Limb (tissue), 2 donors: ENCODE measurements at regions not wholly inside any gene's neighbourhood (a gene's known extent, or its start where the extent isn't known, plus 50 kb on each side); places are given as distances from the start of the nearest gene placed in this dataset.

Source experiments
- DNase-seq, 2 donors: peaks; one replicate each; pipeline ENCODE4 v3.0.0-alpha.2; 2016; ENCODE audit errors: extremely low spot score in 2 of 2

DNA sequence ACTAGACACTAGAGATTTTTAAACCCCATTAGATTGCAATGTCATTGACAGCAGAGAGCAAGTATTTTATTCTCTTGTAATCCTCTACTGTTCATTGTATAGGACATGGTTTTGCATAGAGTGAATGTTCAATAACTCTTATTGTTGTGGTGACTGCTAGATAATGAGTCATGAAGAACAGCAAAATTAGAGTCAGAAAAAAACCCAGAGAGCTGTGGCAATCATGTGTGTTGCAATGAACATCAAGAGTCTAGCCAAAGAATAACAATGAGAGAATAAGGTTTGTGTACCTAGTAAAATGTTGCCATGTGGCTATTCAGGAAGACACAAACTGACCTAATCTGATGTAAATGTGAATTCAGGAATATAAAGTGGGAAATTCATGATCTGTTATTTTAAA lies 684.0 kb downstream of the DSC3 start:
- DNase-seq = no peak

DNA sequence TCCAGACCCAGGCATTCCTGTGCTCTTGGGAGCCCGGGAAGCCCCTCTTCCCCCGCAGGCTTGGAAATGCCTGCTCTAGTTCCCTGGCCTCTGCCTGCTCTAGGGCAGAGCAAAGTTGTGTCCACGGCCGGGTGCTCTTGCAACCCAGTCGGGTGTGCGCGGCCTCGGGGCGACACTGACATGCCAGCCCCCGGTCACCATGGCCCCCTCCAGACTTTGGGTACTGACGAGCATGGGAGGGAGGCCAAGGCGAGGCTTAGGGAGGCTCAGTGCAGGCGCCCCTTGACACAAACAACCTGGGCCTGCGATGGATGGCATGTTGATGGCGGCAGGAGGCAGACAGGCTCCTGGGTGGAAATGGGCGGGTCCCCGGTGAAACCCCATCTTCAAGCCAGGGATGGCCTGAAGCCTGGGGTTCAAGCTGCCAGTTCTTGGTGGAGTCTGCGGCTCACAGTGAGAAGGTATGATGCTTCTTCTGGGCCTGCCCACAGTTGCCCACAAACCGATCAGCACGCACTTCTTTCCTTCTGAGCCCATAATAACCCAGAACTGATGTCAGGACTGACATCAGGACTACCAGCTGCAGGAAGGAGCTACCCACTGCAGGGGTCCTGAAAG lies 689.9 kb downstream of the DSC3 start:
- no peak for DNase-seq

DNA sequence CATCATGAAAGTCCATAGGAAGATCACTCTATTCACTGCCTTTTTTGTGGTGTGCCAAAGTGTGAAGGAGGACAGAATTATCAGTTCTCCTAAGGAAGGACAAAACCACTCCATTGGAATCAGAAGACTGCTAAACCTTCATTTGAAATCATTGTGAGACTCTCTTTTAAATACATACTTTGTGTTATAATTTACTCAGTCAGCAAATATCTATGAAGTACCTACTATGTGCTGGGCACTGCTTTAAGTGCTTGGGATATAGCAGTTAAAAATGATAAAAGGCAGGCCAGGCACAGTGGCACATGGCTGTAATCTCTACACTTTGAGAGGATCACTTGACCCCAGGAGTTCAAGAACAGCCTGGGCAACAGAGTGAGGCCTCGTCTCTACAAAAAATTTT lies 692.3 kb downstream of the DSC3 start:
- no peak for DNase-seq

DNA sequence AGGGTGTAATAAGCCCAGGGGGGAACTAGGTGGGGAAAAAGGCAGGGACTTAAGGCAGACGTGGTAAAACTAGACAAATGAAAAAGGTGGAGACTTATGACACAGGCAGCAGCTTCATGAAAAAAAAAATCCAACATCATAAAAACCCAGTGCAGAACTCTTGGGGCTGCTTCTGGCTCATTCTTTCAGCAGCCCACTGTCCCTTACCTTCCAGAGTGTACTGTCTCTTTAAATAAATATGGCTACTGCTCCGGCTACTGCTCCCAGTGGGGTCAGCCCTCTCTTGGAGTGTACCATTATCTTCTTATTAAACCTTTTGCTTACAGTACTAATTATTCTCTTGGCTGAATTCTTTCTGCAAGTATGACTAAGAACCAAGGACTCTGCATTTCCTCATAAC lies 699.5 kb downstream of the DSC3 start:
- DNase-seq = no peak

DNA sequence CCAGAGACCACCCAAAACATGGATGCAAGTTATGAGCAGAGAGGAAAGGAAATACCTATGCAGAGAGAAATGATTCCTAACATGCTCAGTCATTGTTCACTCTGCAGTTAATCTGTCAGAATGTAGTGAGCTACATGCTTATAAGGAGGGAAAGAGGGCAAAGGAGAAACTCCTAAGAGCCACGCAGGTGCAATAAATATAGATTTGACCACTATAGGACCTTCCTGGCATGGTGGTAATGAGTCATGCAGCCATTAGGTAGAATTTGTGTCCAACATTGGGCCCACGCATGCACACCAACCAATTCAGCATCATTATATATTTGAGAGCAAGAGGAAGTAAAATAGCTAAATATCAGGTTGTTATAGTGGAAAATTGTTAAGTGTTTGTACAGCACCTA lies 699.9 kb downstream of the DSC3 start:
- no peak for DNase-seq

DNA sequence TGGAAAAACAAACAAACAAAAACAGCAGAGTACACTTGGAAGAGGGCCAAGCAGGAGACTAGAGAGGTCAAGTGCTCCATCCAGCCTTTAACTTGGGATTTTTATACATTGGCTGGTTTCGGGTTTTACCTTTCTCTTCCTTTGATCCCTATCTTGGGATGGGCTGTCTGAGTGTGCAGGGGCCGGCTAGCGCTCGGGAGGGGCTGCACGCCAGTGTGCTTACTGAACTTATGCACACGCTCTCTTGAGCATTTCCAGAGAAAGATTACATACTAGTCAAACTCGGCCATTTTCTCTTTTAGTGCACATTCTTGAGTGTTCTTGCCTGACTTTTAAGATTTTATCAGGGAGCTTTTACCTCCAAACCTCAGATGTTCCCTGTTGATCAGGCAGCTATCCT lies 707.8 kb downstream of the DSC3 start:
- DNase-seq = no peak

DNA sequence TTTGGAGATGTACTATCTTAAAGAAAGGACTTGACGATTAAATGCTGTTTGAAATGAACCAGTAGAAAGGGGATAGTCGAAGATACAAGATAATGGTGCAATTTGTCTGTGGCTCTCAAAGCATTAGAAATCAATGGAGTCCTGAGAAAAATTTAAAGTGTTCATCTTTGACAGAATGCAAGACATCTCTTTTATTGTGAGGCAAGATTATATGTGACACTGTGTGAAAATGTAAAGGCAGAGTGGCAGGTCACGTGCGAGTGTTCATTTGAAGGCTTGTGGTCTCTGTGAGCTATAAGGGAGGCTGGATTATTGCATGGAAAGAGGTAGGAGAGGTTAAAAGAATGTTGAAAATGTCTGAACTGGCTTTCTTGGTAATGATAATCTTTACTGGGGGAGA lies 709.2 kb downstream of the DSC3 start:
- no peak for DNase-seq

DNA sequence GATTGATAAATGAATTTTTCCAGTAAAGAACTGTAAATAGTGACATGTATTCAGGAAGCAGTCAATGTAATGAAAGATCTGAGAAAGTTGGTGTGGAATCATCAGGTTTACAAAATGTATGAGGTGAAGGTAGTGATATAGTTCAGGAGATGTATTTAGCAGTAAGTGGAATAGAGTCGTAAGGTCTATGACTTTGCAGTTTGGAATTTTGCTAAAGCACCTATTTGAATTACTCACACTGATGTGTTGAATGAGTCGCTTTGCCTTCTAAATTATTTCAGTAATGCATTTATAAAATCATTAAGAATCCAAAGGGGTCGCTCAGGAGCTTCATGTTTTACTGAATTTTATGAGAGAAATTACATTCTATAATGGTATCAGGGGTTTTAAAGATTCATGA lies 713.7 kb downstream of the DSC3 start:
- no peak for DNase-seq

DNA sequence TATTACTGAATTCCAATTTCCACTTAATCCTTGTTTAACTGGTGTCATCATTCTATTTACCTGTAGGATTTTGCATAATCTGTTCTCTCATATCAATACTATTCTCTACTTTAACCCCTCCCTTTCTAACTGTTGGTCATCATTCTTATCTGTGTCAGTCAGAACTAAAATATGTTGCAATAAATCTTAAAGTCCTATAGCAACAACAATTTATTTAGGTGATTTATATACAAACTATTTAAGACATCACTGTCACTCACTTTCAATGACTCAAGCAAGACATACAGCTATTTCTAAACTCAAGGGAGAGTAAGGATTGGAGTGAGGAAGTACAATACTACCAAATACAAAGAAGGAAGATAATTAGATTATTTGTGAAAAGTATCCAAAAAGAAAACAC lies 740.4 kb downstream of the DSC3 start:
- no peak for DNase-seq

DNA sequence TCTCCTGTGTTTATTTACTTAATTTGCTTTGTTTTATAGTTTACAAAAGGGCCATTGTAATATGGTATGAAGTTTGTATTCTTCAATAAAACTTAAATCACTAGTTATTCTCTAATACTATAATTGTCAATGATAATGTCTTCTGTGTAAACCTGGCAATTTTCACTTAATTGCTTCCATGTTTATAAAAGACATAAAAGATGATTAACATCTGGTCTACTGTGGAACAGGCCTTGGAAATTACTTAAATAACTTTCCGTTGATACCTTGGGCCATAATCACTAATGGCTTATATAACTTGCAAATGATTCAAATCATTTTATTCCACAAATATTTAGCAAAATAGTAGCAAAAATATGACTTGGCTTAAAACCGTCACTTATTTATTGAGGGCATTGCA lies 743.8 kb downstream of the DSC3 start:
- no peak for DNase-seq

DNA sequence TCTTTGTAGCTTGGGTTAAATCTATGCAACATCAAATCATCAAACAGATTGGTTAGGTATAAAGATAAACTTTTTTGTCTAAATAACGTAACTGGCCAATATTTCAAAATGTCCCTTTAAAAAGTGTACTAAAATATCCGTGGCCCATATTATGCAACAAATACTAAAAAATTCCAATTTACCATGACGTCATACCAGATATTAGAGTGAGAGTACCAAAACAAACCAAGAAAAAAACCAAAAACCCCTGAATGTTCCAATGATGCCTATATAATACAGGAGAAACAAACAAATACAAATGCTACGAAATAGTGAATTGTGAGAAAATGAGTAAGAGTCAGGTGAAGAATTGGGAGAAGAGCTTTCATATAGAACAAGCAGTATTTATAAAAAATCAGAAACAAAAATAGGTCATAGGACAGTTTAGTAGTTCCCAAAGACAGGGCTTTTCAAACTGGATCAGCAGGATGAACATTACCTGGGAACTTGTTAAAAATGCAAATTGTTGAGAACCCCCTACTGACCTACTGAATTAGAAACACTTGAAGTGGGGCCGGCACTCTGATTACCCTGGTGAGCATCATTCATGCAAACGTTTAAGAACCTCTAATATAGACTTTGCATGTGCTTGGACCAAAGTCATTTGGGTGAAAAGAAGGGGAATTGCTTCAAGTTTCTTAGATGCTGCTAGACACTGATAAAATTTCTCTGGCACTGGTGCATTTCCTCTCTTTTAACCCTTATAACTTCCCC lies 753.7 kb downstream of the DSC3 start:
- DNase-seq = no peak

DNA sequence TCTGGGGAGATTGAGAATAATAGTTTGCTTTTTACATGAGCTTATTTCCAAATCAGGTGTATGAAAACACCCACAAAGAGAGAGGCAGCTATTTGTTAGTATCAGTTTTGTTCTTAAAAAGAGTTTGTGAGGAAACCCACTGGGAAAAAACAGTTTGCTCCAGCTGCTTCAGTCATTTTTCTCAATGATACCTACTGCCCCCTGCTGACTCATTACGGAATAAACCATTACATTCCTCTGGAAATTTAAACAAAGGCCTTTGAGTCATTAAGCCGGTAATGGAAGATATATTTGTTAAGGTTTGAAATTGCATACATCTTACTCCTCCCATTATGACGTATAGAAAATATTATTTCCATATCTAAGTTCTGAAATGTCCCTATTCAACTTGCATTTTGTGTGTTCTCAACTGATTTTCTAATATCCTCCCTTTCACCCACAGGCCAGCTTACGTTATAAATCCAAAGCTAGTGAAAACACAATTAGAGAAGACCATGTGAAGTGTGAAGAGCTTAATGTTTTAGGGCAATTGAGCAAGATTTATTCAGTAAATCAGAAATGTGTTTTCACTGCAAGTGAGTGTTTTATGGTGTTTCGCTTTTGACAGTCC lies 761.6 kb downstream of the DSC3 start:
- peak in 1 of 2 donors; percentile 63 for DNase-seq

DNA sequence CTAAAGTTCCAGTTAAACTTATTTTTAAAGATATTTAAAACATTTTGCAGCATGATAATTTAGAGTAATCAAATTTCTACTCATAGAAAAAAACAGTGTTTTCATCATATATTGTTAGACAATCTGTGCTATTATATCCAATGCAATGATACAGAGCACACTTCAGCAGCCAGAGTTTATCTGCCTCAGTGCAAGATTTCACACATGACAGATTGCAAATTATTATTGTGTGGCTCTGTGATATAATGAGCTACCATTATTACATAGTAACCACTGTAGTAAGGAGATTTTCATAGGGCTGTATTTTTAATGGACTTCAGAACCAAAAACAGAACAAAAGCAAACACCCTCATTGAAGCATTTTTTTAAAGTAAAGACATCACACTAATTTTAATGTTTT lies 762.4 kb downstream of the DSC3 start:
- no peak for DNase-seq

DNA sequence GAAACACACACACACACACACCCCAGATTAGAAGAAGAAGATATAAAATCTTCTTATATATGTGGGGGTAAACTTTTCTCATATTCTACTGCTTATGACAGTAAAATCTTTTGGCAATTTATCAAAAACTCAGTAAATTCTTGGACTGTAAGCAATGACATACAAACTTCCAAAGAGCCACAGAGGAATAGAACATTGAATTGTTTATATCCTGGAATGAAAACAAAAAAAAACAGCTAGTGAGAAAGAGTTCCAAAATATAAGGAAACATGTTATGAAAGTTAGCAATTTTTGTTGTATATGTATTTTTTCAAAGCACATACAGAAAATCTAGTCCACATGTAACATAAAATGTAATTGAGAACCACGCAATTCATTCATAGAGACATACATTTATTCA lies 764.9 kb downstream of the DSC3 start:
- DNase-seq = peak in 1 of 2 donors; percentile 40

DNA sequence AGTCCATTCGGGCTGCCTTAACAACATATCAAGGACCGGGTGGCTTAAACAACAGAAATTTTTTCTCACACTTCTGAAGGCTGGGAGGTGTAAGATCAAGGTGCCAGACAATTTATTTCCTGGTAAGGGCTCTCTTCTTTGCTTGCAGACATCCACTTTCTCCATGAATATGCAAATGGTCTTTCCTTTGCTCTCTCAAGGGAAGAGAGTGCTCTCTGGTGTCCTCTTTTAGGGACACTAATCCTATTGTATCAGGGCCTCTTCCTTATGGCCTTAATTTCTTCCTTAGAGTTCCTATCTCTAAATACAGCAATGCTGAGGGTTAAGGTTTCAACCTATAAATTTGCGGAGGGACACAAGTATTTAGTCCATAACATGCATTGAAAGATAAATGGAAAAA lies 770.8 kb downstream of the DSC3 start:
- DNase-seq = no peak

DNA sequence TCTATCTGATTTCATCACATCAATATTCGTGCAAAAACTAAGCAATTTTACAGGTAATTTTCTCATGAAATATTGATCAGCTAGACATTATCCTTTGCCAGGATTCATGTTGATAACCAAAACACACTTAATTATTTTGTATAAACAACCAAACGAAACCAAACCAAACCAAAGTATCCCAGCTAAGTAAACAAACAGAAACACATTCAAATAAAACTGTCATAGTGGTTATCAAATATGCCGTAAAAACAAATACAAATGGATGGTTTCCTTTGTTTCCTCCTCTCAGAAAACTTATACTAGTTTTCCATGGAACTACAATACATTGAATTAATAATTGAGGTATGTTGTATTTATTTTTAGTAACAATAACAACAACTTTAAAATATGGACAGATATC lies 777.4 kb downstream of the DSC3 start:
- DNase-seq = no peak

DNA sequence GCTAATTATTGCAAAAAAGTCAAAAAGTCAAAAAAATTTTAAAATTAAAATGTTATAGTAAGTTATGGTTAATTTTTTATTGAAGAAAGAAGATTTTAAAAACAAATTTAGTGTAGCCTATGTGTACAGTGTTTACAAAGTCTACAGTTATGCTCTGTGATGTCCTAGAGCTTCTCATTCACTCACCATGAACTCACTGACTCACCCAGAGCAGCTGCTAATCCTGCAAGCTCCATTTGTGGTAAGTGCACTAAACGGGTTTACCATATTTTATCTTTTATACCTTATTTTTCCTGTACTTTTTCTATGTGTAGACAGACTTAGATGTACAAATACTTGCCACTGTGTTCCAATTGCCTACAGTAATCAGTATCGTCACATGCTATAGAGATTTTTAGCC lies 788.2 kb downstream of the DSC3 start:
- DNase-seq = no peak

DNA sequence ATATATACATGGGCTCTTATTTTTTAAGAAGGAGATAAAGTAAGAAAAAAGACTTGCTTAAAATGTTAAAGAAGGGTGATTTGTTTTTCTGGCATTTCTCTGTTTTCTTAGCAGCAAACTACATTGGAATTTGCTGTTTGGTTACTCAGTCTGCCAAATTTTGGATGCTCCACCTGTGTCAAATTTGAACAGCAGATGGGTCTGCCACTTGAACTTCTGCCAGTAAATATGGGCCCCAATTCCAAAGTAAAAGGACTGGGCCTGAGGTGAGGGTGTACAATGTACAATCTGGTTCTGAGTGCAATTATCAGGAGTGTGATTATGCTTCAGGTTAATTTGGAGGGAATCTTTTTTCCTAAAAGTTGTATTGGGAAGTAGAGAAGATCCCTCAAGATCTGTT lies 794.5 kb downstream of the DSC3 start:
- peak in 1 of 2 donors; percentile 7 for DNase-seq

DNA sequence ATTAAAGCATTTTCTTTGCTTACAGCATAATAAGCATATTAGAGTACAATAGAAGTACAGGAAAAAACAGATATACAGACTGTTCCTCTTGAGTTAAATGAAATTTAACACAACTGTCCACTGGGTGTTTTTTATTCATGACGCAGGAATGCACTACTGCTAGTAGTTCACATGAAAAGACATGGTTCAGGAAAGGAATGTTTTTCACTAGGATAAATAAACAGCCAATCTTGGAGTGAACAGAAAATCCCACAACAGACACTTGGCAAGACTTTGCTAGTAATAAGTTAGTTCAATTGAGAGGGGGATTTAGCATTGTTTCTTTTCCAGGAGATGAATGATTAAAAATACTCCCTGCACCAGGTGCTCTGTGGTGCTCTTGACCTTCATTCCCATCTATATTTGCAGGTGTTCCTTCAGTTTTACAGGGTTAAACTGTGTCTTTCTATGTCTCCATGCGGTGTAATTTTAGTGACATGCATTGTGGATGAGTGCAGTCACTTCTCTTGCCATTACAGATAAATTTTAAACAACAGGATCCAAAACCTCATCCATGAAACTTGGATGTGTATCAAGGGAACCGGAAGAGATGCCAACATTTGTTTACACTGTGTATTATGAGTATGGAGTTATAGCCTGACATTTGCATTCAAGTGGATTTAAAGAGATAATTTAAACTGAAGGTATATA lies 796.6 kb downstream of the DSC3 start:
- DNase-seq = peak in 1 of 2 donors; percentile 44

DNA sequence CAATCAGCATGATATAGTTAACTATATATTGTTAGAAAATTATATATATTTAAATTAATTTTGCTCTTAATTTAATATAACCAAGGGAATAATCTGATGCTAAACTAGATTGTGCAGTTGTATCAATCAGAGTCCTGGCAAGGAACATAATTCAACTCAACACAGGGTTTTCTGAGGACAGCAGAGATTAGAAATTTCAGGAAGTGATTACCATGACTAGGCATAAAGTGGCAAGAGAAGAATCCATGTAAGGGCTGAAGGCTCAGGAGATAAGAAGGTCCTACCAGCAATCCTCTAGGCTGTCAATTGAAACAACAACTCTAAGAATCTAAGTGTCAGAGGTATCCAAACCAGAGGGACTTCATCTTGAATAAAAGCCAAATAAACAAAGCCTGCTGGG lies 807.8 kb downstream of the DSC3 start:
- no peak for DNase-seq

DNA sequence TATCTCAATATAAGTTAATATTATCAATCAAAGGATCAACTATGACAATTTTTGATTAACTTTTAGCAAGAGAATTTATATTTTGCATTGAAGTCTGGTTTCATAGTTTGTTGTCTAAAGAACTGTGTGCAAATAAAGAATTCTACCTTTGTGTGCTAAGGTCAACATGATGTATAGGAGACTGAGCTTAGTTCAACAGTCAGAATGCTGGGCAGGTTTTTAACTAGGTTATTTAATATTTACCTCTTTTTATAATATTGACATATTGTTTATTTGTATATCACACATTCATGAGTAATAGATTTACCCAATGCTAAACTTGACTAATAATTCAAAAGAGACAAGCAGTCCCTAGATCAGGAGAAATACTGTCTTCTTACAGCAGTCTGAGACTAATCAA lies 831.4 kb downstream of the DSC3 start:
- DNase-seq = no peak

DNA sequence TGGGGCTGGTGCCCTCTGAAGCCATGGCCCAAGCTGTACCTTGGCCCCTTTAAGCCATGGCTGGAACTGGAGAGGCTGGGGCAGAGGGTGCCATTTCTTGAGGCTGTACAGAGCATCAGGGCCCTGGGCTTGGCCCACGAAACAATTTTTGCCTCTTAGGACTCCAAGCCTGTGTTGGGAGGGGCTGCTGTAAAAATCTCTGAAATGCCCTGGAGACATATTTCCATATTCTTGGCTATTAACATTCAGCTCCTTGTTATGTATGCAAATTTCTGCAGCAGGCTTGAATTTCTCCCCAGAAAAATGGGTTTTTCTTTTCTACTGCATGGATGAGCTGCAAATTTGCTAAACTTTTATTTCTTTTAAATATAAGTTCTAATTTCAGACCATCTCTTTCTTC lies 834.0 kb downstream of the DSC3 start:
- DNase-seq = no peak

DNA sequence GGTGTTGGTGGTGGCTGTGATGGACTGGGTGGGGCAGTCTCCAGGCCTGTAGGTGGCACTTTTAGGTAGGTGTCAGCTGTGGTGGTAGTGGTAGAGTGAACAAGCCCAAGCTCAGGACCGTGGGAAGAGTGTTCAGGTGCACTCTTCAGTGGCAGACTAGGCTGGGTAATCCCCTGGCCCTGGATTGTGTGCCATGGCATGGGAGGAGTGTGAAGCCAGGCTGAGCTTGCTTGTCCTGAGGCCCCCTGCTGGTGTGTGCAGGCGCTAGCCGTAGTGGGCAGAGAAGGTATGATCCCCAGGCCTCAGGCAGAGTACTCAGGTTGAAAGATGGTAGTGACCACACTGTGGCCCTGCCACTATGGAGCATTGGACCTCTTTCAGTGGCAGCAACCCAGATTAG lies 850.3 kb downstream of the DSC3 start:
- DNase-seq = no peak
